ENCODE measurements at regions not wholly inside any gene's neighbourhood (a gene's known extent, or its start where the extent isn't known, plus 50 kb on each side); places are given as distances from the start of the nearest gene placed in this dataset.

DNA sequence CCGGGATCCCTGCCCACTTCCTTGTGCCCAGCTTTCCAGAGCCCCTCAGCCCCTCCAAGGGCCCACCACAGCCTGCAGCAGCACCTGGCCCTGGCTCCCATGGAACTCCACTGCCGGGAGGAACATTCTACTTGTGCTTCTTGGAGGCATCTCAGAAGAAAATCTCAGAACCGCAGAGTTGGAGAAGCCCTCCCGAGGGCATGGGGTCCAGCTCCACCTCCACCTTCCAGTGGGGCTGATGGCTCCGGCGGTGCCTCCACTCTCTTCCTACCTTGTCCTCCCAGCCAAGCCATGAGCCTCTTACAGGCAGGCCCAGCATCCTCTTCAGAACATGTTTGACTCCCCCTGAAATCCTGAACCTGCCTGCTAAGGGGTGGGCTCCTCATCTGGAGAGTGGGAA is 79.4 kb upstream of the ZNF469 start:
- DNase-seq (no peak), ATAC-seq (ENCODE audit: low read depth) (no peak)
- TF ChIP-seq, protein P1, sequence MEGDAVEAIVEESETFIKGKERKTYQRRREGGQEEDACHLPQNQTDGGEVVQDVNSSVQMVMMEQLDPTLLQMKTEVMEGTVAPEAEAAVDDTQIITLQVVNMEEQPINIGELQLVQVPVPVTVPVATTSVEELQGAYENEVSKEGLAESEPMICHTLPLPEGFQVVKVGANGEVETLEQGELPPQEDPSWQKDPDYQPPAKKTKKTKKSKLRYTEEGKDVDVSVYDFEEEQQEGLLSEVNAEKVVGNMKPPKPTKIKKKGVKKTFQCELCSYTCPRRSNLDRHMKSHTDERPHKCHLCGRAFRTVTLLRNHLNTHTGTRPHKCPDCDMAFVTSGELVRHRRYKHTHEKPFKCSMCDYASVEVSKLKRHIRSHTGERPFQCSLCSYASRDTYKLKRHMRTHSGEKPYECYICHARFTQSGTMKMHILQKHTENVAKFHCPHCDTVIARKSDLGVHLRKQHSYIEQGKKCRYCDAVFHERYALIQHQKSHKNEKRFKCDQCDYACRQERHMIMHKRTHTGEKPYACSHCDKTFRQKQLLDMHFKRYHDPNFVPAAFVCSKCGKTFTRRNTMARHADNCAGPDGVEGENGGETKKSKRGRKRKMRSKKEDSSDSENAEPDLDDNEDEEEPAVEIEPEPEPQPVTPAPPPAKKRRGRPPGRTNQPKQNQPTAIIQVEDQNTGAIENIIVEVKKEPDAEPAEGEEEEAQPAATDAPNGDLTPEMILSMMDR (IDR thresholded peaks at IDR 0.05), result no peak
- TF ChIP-seq EZH2 (IDR thresholded peaks at IDR 0.05; ENCODE audit: borderline replicate concordance, insufficient read depth, low read depth, low read length, poor library complexity, severe bottlenecking), result no peak
- no peaks in the 10 kb centered on the region for H3K36me3 ChIP-seq (replicated peaks in 1 of 2; ENCODE audit: control extremely low read depth in 1 of 2, control insufficient read depth in 1 of 2, extremely low read depth in 1 of 2, insufficient read depth in 2 of 2, low read length in 1 of 2)
- no peak overlapping the region for H3K4me3 ChIP-seq (ENCODE audit: control extremely low read depth in 1 of 5, extremely low read depth in 1 of 5, insufficient read depth in 1 of 5, low read depth in 2 of 5, low read length in 4 of 5)
- no peaks in the 10 kb centered on the region for H3K4me1 ChIP-seq (ENCODE audit: control insufficient read depth in 2 of 2, insufficient read depth in 2 of 2, low read length in 2 of 2)
- Mint-ChIP-seq H3K27ac (no peak overlapping the region), H3K9me3 (ENCODE audit: insufficient read depth) (peaks cover 5% of the 10 kb centered on the region), H3K4me1 (no peaks in the 10 kb centered on the region), H3K27me3 (peaks cover 20% of the 10 kb centered on the region), H3K4me3 (no peak overlapping the region)
- no peaks in the 10 kb centered on the region for H3K79me2 ChIP-seq (ENCODE audit: control insufficient read depth, insufficient read depth, low read length)
- CTCF ChIA-PET, result no interaction called here
- WGBS (ENCODE audit: insufficient coverage), result 92% methylated on average over 6 of the region's 6 CpGs
- H3K9ac ChIP-seq (ENCODE audit: low read length), result no peak overlapping the region
- H2AFZ ChIP-seq (ENCODE audit: insufficient read depth, low read depth, low read length, poor library complexity, severe bottlenecking), result no peak overlapping the region
- intact Hi-C loops (cut with micrococcal nuclease), result no loop called here
- H3K9me3 ChIP-seq (ENCODE audit: control extremely low read depth in 1 of 3, control insufficient read depth in 2 of 3, insufficient read depth in 1 of 3, low read length in 2 of 3), result peaks cover 0 to 20% (median 0%) of the 10 kb centered on the region in 3 donors
- no peak overlapping the region for H3K4me2 ChIP-seq (replicated peaks; ENCODE audit: low read depth, low read length, poor library complexity, severe bottlenecking)
- no peak overlapping the region for H3K27ac ChIP-seq (ENCODE audit: low read length in 2 of 2)
- POLR2A ChIA-PET, result no interaction called here
- H3K27me3 ChIP-seq (replicated peaks in 1 of 4; ENCODE audit: control extremely low read depth in 1 of 4, control insufficient read depth in 3 of 4, insufficient read depth in 4 of 4, low read length in 3 of 4), result no peaks in the 10 kb centered on the region
- H4K20me1 ChIP-seq (ENCODE audit: control insufficient read depth, insufficient read depth, low read length, poor library complexity, severe bottlenecking), result no peaks in the 10 kb centered on the region

DNA sequence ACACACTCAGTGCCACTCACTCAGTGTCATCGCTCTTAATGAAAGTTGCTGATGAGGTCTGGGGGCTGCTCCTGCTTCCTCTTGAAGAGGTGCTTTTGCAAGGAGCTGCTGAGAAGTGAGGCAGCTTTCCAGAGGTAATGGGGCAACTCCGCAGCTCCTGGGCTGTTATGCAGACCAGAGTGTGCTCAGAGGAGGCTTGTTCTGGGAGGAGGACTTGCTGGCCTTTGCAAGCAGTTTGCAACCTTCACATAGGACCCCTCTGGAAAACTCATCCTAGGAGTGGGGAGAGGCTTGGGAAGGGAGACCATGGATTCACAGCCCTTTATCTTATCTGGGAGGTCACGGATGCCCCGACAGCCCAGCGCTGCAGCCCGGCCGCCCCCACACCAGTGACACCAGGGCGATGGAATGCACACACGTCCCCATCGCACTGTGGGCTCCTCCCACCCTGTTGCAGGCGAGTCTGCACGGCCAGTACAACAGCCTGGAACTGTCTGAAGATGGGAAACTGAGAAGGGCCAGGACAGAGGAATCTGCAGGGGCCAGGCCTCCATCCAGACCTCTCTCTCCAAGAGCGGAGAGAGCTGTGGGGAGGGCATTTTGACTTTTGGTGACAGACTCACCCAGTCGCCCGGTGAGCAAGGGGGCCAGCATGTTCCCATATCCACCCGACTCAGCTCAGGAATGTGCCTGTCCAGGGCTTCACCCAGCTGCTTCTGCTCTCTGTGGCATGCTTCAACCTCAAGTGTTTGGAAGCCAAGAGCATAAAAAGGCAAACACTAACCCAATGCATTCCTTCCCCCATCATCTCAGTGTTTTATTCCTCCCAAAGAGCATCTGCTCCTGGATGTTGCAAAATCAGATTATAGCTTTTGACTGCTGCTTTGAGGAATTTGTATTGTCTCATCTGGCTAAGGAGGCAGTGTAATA is 78.6 kb upstream of the ZNF469 start:
- no peaks in the 10 kb centered on the region for H3K27me3 ChIP-seq (replicated peaks in 1 of 4; ENCODE audit: control extremely low read depth in 1 of 4, control insufficient read depth in 3 of 4, insufficient read depth in 4 of 4, low read length in 3 of 4)
- H2AFZ ChIP-seq (ENCODE audit: insufficient read depth, low read depth, low read length, poor library complexity, severe bottlenecking), result no peak overlapping the region
- no peak overlapping the region for H3K4me3 Mint-ChIP-seq
- no peaks in the 10 kb centered on the region for H3K36me3 ChIP-seq (replicated peaks in 1 of 2; ENCODE audit: control extremely low read depth in 1 of 2, control insufficient read depth in 1 of 2, extremely low read depth in 1 of 2, insufficient read depth in 2 of 2, low read length in 1 of 2)
- no peak for DNase-seq
- ATAC-seq (ENCODE audit: low read depth), result no peak
- H4K20me1 ChIP-seq (ENCODE audit: control insufficient read depth, insufficient read depth, low read length, poor library complexity, severe bottlenecking), result no peaks in the 10 kb centered on the region
- no peak overlapping the region for H3K4me2 ChIP-seq (replicated peaks; ENCODE audit: low read depth, low read length, poor library complexity, severe bottlenecking)
- CTCF ChIA-PET, result no interaction called here
- POLR2A ChIA-PET, result no interaction called here
- no peak overlapping the region for H3K27ac Mint-ChIP-seq
- H3K27ac ChIP-seq (ENCODE audit: low read length in 2 of 2), result no peak overlapping the region
- H3K79me2 ChIP-seq (ENCODE audit: control insufficient read depth, insufficient read depth, low read length), result no peaks in the 10 kb centered on the region
- peaks cover 5% of the 10 kb centered on the region for H3K9me3 Mint-ChIP-seq (ENCODE audit: insufficient read depth)
- WGBS (ENCODE audit: insufficient coverage), result 92% methylated on average over 12 of the region's 16 CpGs
- H3K4me3 ChIP-seq (ENCODE audit: control extremely low read depth in 1 of 5, extremely low read depth in 1 of 5, insufficient read depth in 1 of 5, low read depth in 2 of 5, low read length in 4 of 5), result no peak overlapping the region
- H3K9ac ChIP-seq (ENCODE audit: low read length), result no peak overlapping the region
- peaks cover 24% of the 10 kb centered on the region for H3K27me3 Mint-ChIP-seq
- H3K9me3 ChIP-seq (ENCODE audit: control extremely low read depth in 1 of 3, control insufficient read depth in 2 of 3, insufficient read depth in 1 of 3, low read length in 2 of 3), result peaks cover 0 to 20% (median 0%) of the 10 kb centered on the region in 3 donors
- H3K4me1 Mint-ChIP-seq, result no peaks in the 10 kb centered on the region
- TF ChIP-seq, protein P1 (IDR thresholded peaks at IDR 0.05), result no peak
- no peak for TF ChIP-seq EZH2 (IDR thresholded peaks at IDR 0.05; ENCODE audit: borderline replicate concordance, insufficient read depth, low read depth, low read length, poor library complexity, severe bottlenecking)
- no peaks in the 10 kb centered on the region for H3K4me1 ChIP-seq (ENCODE audit: control insufficient read depth in 2 of 2, insufficient read depth in 2 of 2, low read length in 2 of 2)
- intact Hi-C loops (cut with micrococcal nuclease), result no loop called here
